ENCODE measurements at regions not wholly inside any gene's neighbourhood (a gene's known extent, or its start where the extent isn't known, plus 50 kb on each side); places are given as distances from the start of the nearest gene placed in this dataset.

DNA sequence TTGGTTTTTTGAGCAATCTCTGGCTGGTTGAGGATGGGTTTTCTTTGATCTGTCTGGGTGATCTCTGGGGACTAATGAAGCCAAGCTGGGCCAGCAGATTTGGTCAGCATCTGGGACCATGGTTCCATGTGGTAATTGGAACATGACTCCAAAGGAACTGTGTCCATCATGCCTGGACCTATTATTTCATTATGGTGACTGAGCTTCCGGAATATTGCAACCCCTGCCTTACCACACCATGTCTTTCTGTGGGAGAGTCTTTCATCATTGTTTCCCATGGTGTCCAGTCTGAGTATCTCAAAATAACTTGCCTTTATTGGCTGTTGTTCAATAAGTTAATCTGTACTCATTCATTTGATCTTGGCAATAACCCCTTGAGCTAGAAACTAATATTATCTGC, 624.9 kb upstream of the TBX3 start:
- no peaks in the 10 kb centered on the region for H3K9me3 ChIP-seq
- TF ChIP-seq CTCF (IDR thresholded peaks at IDR 0.05), result no peak
- H3K4me3 ChIP-seq (ENCODE audit: low read depth in 1 of 2, low read length in 1 of 2), result no peak overlapping the region
- no peaks in the 10 kb centered on the region for H3K27me3 ChIP-seq
- H3K36me3 ChIP-seq, result no peaks in the 10 kb centered on the region
- no peak overlapping the region for H3K27ac ChIP-seq
- no peaks in the 10 kb centered on the region for H3K4me1 ChIP-seq (ENCODE audit: control insufficient read depth in 1 of 2, insufficient read depth in 1 of 2, low read depth in 1 of 2, low read length in 1 of 2)

GRCh38 chr12:115306380-115306779, 622.4 kb upstream of the TBX3 start:
- Histone ChIP-seq H3K27ac (no peak overlapping the region), H3K36me3 (no peaks in the 10 kb centered on the region), H3K4me1 (ENCODE audit: control insufficient read depth in 1 of 2, insufficient read depth in 1 of 2, low read depth in 1 of 2, low read length in 1 of 2) (no peaks in the 10 kb centered on the region), H3K9me3 (no peaks in the 10 kb centered on the region), H3K4me3 (ENCODE audit: low read depth in 1 of 2, low read length in 1 of 2) (no peak overlapping the region), H3K27me3 (no peaks in the 10 kb centered on the region)
- TF ChIP-seq CTCF (IDR thresholded peaks at IDR 0.05), result no peak

GRCh38 chr12:115305867-115306266, 621.9 kb upstream of the TBX3 start:
- Histone ChIP-seq H3K4me3 (ENCODE audit: low read depth in 1 of 2, low read length in 1 of 2) (no peak overlapping the region), H3K27me3 (no peaks in the 10 kb centered on the region), H3K9me3 (no peaks in the 10 kb centered on the region), H3K4me1 (ENCODE audit: control insufficient read depth in 1 of 2, insufficient read depth in 1 of 2, low read depth in 1 of 2, low read length in 1 of 2) (no peaks in the 10 kb centered on the region), H3K36me3 (no peaks in the 10 kb centered on the region), H3K27ac (no peak overlapping the region)
- TF ChIP-seq CTCF (IDR thresholded peaks at IDR 0.05), result no peak

GRCh38 chr12:115305275-115305674, 621.3 kb upstream of the TBX3 start:
- no peak for TF ChIP-seq CTCF (IDR thresholded peaks at IDR 0.05)
- H3K9me3 ChIP-seq, result no peaks in the 10 kb centered on the region
- no peaks in the 10 kb centered on the region for H3K4me1 ChIP-seq (ENCODE audit: control insufficient read depth in 1 of 2, insufficient read depth in 1 of 2, low read depth in 1 of 2, low read length in 1 of 2)
- H3K4me3 ChIP-seq (ENCODE audit: low read depth in 1 of 2, low read length in 1 of 2), result no peak overlapping the region
- no peaks in the 10 kb centered on the region for H3K27me3 ChIP-seq
- no peaks in the 10 kb centered on the region for H3K36me3 ChIP-seq
- H3K27ac ChIP-seq, result no peak overlapping the region

GRCh38 chr12:115303723-115304309, 619.8 kb upstream of the TBX3 start:
- TF ChIP-seq CTCF (IDR thresholded peaks at IDR 0.05), result no peak
- Histone ChIP-seq H3K27ac (no peak overlapping the region), H3K9me3 (no peaks in the 10 kb centered on the region), H3K27me3 (no peaks in the 10 kb centered on the region), H3K36me3 (no peaks in the 10 kb centered on the region), H3K4me3 (ENCODE audit: low read depth in 1 of 2, low read length in 1 of 2) (no peak overlapping the region), H3K4me1 (ENCODE audit: control insufficient read depth in 1 of 2, insufficient read depth in 1 of 2, low read depth in 1 of 2, low read length in 1 of 2) (no peaks in the 10 kb centered on the region)

GRCh38 chr12:115297445-115297844, 613.5 kb upstream of the TBX3 start:
- H3K4me1 ChIP-seq (ENCODE audit: control insufficient read depth in 1 of 2, insufficient read depth in 1 of 2, low read depth in 1 of 2, low read length in 1 of 2), result no peaks in the 10 kb centered on the region
- no peaks in the 10 kb centered on the region for H3K36me3 ChIP-seq
- H3K27me3 ChIP-seq, result no peaks in the 10 kb centered on the region
- no peak for TF ChIP-seq CTCF (IDR thresholded peaks at IDR 0.05)
- no peak overlapping the region for H3K27ac ChIP-seq
- H3K9me3 ChIP-seq, result no peaks in the 10 kb centered on the region
- no peak overlapping the region for H3K4me3 ChIP-seq (ENCODE audit: low read depth in 1 of 2, low read length in 1 of 2)
